T1000 (cell line): ENCODE measurements at regions not wholly inside any gene's neighbourhood (a gene's known extent, or its start where the extent isn't known, plus 50 kb on each side); places are given as distances from the start of the nearest gene placed in this dataset.
"Not testable (repeated sequence)": the region's sequence is repeated elsewhere in the genome, so short reads cannot be mapped to it uniquely, and the experiment has no call there.

ENCODE experiments used
- DNase-seq: peaks from one replicate; lab custom pipeline; 2025; ENCODE audit warnings: mixed read lengths; lab: John Stamatoyannopoulos, UW

GRCh38 chr15:63434576-63435186, 53.0 kb upstream of the CA12 start:
- no peak for DNase-seq

GRCh38 chr15:63435204-63435820, 53.7 kb upstream of the CA12 start:
- no peak for DNase-seq

- DNase-seq, result no peak
Observed at GRCh38 chr15:63436341-63436740, 54.7 kb upstream of the CA12 start.

GRCh38 chr15:63436872-63437375, 55.3 kb upstream of the CA12 start:
- peak; percentile 27 for DNase-seq

- peak; percentile 40 for DNase-seq
Observed at GRCh38 chr15:63439536-63440264, 58.1 kb upstream of the CA12 start.

- no peak for DNase-seq
Observed at GRCh38 chr15:63440265-63440648, 58.6 kb upstream of the CA12 start.

GRCh38 chr15:63440756-63441155, 59.1 kb upstream of the CA12 start:
- DNase-seq, result no peak

GRCh38 chr15:63441266-63441665, 59.6 kb upstream of the CA12 start:
- DNase-seq, result no peak

GRCh38 chr15:63442080-63442479, 60.4 kb upstream of the CA12 start:
- no peak for DNase-seq

- no peak for DNase-seq
Observed at GRCh38 chr15:63444611-63445010, 59.8 kb upstream of the USP3 start.

GRCh38 chr15:63446255-63446654, 58.1 kb upstream of the USP3 start:
- DNase-seq, result no peak

- DNase-seq, result no peak
Observed at GRCh38 chr15:63447017-63447676, 57.2 kb upstream of the USP3 start.

- no peak for DNase-seq
Observed at GRCh38 chr15:63448266-63448665, 56.1 kb upstream of the USP3 start.

- DNase-seq, result not testable (repeated sequence)
Observed at GRCh38 chr15:63448872-63449555, 55.4 kb upstream of the USP3 start.

GRCh38 chr15:63449731-63450130, 54.7 kb upstream of the USP3 start:
- DNase-seq, result no peak

GRCh38 chr15:63450884-63451225, 53.5 kb upstream of the USP3 start:
- DNase-seq, result no peak

GRCh38 chr15:63451671-63452315, 52.6 kb upstream of the USP3 start:
- DNase-seq, result no peak

GRCh38 chr15:63452552-63453136, 51.7 kb upstream of the USP3 start:
- no peak for DNase-seq

- no peak for DNase-seq
Observed at GRCh38 chr15:63453186-63453905, 51.0 kb upstream of the USP3 start.

GRCh38 chr15:63454503-63455211, 49.7 kb upstream of the USP3 start:
- no peak for DNase-seq
